HG03432 (cell line): ENCODE measurements at regions not wholly inside any gene's neighbourhood (a gene's known extent, or its start where the extent isn't known, plus 50 kb on each side); places are given as distances from the start of the nearest gene placed in this dataset.
A peak's percentile ranks its signal among the peaks of the same experiment; 100 is the strongest.

Experiments
- ATAC-seq: cut with Tn5 transposase; IDR thresholded peaks from one replicate; pipeline ENCODE4 v1.9.1; 2021; ENCODE audit warnings: mild to moderate bottlenecking, moderate library complexity; ENCODE audit not compliant: unreplicated experiment

GRCh38 chr4:4775493-4776004, 83.9 kb upstream of the MSX1 start:
- no peak for ATAC-seq

- no peak for ATAC-seq
Observed at GRCh38 chr4:4772534-4772933, 86.9 kb upstream of the MSX1 start.

GRCh38 chr4:4771160-4771559, 88.3 kb upstream of the MSX1 start:
- no peak for ATAC-seq

- no peak for ATAC-seq
Observed at GRCh38 chr4:4770610-4771009, 88.9 kb upstream of the MSX1 start.

- no peak for ATAC-seq
Observed at GRCh38 chr4:4766564-4766963, 92.9 kb upstream of the MSX1 start.

GRCh38 chr4:4765811-4766210, 93.7 kb upstream of the MSX1 start:
- no peak for ATAC-seq

- no peak for ATAC-seq
Observed at GRCh38 chr4:4764558-4764905, 94.9 kb upstream of the MSX1 start.

- ATAC-seq, result no peak
Observed at GRCh38 chr4:4763822-4764557, 95.5 kb upstream of the MSX1 start.

GRCh38 chr4:4762909-4763821, 96.3 kb upstream of the MSX1 start:
- peak; percentile 92 for ATAC-seq

GRCh38 chr4:4762300-4762699, 97.2 kb upstream of the MSX1 start:
- no peak for ATAC-seq

GRCh38 chr4:4761128-4761982, 98.1 kb upstream of the MSX1 start:
- no peak for ATAC-seq

- ATAC-seq, result no peak
Observed at GRCh38 chr4:4759883-4760282, 99.6 kb upstream of the MSX1 start.

- ATAC-seq, result no peak
Observed at GRCh38 chr4:4759232-4759631, 100.2 kb upstream of the MSX1 start.

GRCh38 chr4:4758681-4759080, 100.8 kb upstream of the MSX1 start:
- ATAC-seq, result peak; percentile 26

- no peak for ATAC-seq
Observed at GRCh38 chr4:4755306-4755705, 104.2 kb upstream of the MSX1 start.

- no peak for ATAC-seq
Observed at GRCh38 chr4:4754641-4755040, 104.8 kb upstream of the MSX1 start.

- ATAC-seq, result no peak
Observed at GRCh38 chr4:4753643-4754042, 105.8 kb upstream of the MSX1 start.

GRCh38 chr4:4752576-4753401, 106.7 kb upstream of the MSX1 start:
- ATAC-seq, result no peak

GRCh38 chr4:4752025-4752424, 107.4 kb upstream of the MSX1 start:
- ATAC-seq, result no peak

GRCh38 chr4:4750187-4750586, 109.3 kb upstream of the MSX1 start:
- no peak for ATAC-seq
